ENCODE measurements at regions not wholly inside any gene's neighbourhood (a gene's known extent, or its start where the extent isn't known, plus 50 kb on each side); places are given as distances from the start of the nearest gene placed in this dataset.

- ChIA-PET POLR2A (ENCODE audit: low non-redundant PET) (no interaction called here), CTCF (interaction anchor here (1.7 kb wide), 1 partner anchor 44 kb away, joined by 4 read pairs; no protein-coding TSS in a partner anchor)
- no peak for DNase-seq (ENCODE audit: low spot score)
- no peak overlapping the region for H3K27ac ChIP-seq
- no peak for TF ChIP-seq CTCF (conservative IDR thresholded peaks at IDR 0.05; ENCODE audit: low read depth)
These were observed 282.5 kb downstream of the ZSWIM6 start for GRCh38 chr5:61614606-61615005.

GRCh38 chr5:61617039-61617438 is 285.0 kb downstream of the ZSWIM6 start:
- H3K27ac ChIP-seq: no peak overlapping the region
- CTCF ChIA-PET: interaction anchor here (0.6 kb wide), 1 partner anchor 292 kb away, joined by 3 read pairs; no protein-coding TSS in a partner anchor
- DNase-seq (ENCODE audit: low spot score): no peak
- POLR2A ChIA-PET (ENCODE audit: low non-redundant PET): no interaction called here
- TF ChIP-seq CTCF (conservative IDR thresholded peaks at IDR 0.05; ENCODE audit: low read depth): no peak

GRCh38 chr5:61617995-61618525 is 286.0 kb downstream of the ZSWIM6 start:
- ChIA-PET POLR2A (ENCODE audit: low non-redundant PET) (no interaction called here), CTCF (interaction anchor here (0.8 kb wide), 1 partner anchor 40 kb away, joined by 3 read pairs; no protein-coding TSS in a partner anchor)
- TF ChIP-seq CTCF (conservative IDR thresholded peaks at IDR 0.05; ENCODE audit: low read depth): no peak
- DNase-seq (ENCODE audit: low spot score): no peak
- H3K27ac ChIP-seq: no peak overlapping the region

GRCh38 chr5:61618577-61618976 is 286.5 kb downstream of the ZSWIM6 start:
- H3K27ac ChIP-seq: no peak overlapping the region
- CTCF ChIA-PET: interaction anchor here (0.5 to 0.8 kb wide), 2 partner anchors 15 to 40 kb away, joined by 3 read pairs; no protein-coding TSS in a partner anchor
- no peak for DNase-seq (ENCODE audit: low spot score)

GRCh38 chr5:61619289-61619688 is 287.2 kb downstream of the ZSWIM6 start:
- DNase-seq (ENCODE audit: low spot score): no peak
- ChIA-PET POLR2A (ENCODE audit: low non-redundant PET) (interaction anchor here (0.6 kb wide), 1 partner anchor 784 kb away, joined by 3 read pairs; no protein-coding TSS in a partner anchor), CTCF (no interaction called here)
- no peak overlapping the region for H3K27ac ChIP-seq
- TF ChIP-seq CTCF (conservative IDR thresholded peaks at IDR 0.05; ENCODE audit: low read depth): no peak

More at GRCh38 chr5:61618577-61618976, 286.5 kb downstream of the ZSWIM6 start:
- POLR2A ChIA-PET (ENCODE audit: low non-redundant PET): interaction anchor here (0.6 kb wide), 1 partner anchor 783 kb away, joined by 3 read pairs; no protein-coding TSS in a partner anchor
- no peak for TF ChIP-seq CTCF (conservative IDR thresholded peaks at IDR 0.05; ENCODE audit: low read depth)

- ChIA-PET CTCF (interaction anchor here (0.7 kb wide), 1 partner anchor 29 kb away, joined by 3 read pairs; no protein-coding TSS in a partner anchor), POLR2A (ENCODE audit: low non-redundant PET) (no interaction called here)
- H3K27ac ChIP-seq: no peak overlapping the region
- DNase-seq (ENCODE audit: low spot score): no peak
- no peak for TF ChIP-seq CTCF (conservative IDR thresholded peaks at IDR 0.05; ENCODE audit: low read depth)
These were observed 287.9 kb downstream of the ZSWIM6 start for GRCh38 chr5:61619777-61620518.
